HG03469 (cell line): ENCODE measurements at regions not wholly inside any gene's neighbourhood (a gene's known extent, or its start where the extent isn't known, plus 50 kb on each side); places are given as distances from the start of the nearest gene placed in this dataset.
"Not testable (repeated sequence)": the region's sequence is repeated elsewhere in the genome, so short reads cannot be mapped to it uniquely, and the experiment has no call there.

Source experiments
- ATAC-seq: cut with Tn5 transposase; IDR thresholded peaks from one replicate; pipeline ENCODE4 v1.9.1; 2021; ENCODE audit warnings: mild to moderate bottlenecking, moderate library complexity, moderate number of reproducible peaks; ENCODE audit not compliant: unreplicated experiment

DNA sequence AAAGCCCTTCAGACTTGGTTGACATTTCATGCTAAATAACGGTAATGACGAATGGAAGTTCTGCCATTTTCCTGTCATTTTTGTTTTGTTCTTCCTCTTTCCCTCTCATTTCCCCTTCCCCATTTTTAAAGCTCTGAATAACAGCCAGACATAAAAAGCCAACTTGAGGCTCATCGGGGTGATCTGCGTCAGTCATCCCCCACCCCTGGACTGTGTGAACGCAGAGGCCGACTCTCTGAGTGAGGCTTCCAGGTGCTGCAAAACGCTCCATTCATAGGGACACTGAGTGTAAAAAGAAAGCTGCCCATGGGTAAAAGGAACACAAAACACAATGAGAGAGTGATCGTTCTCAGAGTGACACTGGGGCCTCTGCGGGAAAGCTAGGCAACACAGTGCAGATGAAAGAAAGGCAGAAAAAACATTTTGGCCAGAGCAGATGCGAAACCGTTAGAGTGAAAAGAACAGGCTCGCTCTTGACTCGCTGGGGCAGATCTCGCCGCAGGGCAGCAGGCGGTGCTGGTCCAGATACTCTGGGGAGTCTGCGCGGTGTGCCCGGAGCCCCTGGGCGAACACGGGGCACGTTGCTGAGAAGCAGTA lies 684.8 kb downstream of the QKI start:
- ATAC-seq, result no peak

DNA sequence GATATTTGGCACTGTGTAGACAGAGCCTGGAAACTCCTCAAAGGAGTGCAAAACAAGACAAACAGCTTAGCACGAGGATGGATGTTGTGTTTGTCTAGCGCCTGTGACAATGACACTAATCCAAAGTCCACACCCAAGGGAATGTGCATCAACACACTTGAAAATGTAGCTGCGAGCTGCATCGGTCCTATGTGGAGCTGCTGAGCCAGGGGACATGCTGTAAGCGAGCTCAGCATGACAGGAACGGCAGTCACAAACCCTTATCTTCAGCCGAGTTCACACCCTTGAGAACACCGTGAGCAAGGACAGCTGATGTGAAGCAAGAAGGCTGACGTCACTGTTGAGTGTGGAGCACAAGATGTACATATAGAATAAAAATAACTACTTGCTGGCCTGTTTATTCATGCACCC lies 684.3 kb downstream of the QKI start:
- ATAC-seq, result no peak

DNA sequence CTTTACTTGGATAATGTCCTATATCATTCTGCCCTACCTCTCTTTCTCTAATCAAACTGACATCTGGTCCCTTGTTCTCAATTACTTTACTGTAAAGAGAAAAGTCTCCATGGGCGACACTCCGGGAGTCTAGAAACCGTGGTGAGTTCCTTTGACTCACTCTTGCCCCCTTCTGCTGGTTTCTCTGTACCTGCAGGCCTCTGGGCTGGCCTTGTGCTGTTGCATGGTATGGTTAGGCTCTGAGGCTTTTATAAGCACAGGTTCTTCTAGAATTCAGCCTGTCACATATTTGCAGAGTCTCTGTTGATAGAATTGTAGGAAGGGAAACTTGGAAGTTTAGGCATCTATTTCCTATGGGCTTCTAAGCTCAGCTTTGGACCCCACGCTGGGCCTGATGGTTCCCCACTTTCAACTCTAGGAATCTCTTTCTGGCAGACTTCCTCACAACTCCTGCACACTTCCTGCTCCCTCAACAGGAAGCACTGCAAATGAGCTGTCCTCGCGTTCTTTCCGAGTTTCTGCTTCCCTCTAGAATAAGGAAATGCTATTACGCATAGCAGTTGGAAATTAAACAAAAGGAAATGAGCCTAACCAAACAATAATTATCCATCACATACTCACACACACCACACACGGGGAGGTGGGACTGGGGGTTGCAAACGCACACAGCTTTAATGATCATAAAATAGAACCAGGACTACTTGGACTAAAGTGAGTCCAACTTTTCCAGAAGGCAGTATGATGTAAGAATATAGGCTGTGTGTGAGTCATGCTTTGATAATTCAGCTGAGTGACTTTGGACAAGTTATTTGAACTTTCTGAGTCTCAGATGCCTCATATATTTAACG lies 683.3 kb downstream of the QKI start:
- ATAC-seq, result no peak

DNA sequence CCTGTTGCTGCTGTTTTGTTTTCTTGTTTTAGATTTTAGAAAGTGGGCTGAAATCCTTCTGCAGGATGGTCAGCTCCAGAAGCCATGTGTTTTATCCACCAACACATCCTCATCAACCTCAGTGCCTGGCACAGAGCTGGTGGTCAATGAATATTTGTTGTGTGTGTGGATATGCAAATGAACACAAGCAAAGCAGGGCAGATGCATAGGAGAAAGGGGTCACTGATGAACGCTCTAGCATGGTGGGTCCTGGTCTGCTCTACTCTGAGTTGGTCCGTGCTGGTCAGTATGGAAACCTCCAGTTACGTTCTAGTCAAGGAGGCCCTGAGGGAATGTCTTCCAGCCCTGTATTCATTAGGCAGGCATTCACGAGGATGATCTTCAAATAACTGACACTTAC lies 682.5 kb downstream of the QKI start:
- no peak for ATAC-seq

DNA sequence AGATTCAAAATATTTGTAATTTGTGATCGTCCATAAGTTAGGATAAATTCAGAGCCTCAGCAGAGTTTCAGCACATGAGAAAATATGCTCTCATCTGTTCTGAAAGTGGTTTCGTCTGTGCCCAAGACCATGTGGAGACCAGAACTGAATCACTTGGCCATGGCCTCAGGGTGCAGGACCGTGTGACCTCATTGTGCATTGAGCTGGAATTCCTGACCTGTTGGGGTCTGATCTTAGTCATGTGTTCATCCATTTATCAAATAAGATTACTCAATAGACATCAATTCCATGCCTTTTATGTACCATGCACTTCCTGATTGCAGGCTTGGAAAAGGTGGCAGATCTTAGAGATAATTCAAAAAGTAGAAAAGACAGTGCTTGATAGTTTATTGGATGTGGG lies 680.5 kb downstream of the QKI start:
- no peak for ATAC-seq

DNA sequence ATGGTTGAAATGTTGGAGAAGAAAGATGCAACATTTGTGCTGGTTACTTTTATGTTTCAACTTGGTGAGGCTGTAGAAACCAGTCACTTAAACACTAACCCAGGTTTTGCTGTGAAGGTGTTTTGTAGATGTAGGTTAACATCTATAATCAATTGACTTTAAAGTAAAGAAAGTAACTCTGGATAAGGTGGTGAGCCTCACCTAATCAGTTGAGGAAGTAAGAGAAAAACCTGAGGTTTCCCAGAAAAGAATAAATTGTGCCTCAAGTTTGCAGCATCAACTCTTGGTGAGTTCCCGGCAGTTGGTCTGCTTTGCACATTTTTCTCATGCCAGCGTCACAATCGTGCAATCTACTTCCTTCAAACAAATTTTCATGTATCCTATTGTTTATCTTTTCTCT lies 673.4 kb downstream of the QKI start:
- ATAC-seq, result no peak

DNA sequence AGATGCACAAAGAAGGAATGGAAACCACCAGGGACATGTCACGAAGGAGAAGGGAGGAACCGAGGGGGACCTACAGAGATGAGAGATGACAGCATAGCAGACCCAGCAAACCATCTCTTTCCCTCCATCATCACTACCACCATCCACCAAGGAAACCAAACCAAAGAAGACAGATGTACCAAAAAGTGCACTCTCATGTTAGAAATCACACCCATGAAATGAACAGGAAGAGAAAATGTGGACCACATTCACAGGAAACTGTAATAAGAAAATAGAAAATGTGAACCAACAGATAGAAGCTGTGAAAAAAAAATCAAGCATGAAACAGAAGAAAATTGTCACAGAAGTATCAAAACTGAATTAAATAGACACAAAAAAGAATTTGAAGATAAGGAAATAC lies 672.7 kb downstream of the QKI start:
- no peak for ATAC-seq

DNA sequence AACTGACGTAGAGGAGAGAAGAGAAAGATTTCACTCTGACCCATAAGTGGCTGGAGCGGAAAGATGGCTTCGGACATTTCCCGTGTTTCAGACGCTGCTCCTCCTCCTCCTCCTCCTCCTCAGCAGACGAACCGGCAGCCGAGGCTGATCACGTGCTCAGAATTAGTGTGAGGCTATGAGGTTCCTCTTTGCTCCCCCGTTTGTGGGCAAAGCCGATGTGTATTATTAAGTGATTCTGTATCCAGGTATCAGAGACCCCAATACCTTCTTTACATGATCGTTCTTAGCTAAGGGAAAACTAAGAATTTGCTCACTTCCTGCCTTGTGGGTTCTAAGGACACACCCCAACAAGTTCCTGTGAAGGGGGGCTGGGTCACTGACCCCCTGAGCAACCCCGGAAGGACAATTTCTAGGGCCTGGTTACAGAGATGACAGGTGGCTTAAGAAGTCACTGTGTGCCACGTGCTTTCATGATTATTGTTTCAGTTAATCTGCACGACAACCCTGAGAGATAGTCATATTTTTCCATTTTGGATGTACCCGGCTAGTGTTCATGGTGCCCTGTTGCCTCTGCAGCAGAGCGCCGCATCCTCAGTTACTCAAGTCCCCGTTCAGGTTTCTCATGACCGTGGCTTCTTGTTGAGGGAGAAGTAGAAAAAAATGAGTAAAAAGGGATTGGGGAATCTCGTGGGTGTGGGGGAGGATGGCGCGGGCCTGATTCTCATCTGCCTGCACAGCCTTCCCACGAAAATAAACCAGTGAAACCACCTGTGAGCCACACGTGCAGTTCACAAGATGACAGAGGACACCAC lies 671.8 kb downstream of the QKI start:
- no peak for ATAC-seq

DNA sequence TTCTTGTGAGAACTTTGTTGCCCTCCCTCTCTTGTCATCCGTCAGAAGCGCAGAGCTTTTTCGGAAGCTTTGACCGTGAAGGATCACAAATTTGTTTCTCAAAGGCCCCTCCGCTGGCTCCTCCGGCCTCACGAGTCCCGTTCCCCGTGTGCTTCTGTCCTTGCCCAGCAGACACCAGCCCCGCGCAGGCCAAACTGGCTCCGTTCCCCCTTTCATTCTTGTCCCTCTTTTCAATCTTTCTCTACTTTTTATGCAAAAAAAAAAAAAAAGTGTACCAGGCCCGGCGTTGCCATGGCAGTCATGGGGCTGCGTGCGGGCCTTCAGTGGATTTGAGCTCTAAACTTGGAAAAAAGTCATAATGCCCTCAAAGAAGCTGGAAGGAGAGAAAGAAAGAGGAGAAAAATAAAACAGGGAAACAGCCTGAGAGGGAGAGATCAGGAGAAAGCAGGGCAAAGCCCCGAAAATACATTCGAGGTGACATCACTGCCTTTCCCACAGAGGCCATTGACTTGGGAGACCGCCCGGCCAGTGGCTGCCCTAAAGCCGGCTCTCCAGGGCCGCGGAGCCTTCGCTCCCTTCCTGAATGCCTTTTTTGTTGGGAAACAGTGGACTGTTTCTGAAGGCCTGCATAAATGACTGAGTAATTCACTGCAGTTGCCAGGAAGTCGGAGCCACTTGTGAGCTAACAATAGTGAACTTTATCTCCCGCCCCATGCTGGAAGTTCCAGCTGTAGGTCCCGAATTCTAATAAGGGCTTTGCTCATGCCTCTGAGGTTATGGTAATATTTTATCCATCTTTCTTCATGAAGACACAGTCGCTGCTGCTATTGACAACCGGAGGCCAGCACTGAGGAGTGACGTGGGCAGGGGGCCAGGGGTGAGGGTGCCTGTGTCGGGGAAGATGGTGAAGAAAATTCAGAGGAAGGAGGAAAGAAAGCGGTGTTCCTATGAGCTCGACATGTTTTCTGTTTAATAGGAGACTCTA lies 670.9 kb downstream of the QKI start:
- no peak for ATAC-seq

DNA sequence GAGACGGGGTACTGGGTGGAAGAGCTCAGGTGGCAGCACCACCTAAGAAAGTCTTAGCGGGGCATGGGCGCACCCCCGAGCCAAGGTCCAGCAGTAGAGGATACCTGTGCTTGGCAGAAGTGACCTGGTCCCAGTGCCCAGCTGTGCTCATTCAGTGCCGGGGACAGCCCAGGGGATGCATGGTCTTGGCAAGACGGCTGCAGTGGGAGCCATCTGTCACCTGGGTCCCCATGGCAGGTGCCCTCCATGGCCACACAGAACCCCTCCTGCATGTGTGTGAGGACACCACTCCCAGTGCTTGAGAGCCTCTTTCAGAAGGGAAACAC lies 664.7 kb downstream of the QKI start:
- no peak for ATAC-seq

DNA sequence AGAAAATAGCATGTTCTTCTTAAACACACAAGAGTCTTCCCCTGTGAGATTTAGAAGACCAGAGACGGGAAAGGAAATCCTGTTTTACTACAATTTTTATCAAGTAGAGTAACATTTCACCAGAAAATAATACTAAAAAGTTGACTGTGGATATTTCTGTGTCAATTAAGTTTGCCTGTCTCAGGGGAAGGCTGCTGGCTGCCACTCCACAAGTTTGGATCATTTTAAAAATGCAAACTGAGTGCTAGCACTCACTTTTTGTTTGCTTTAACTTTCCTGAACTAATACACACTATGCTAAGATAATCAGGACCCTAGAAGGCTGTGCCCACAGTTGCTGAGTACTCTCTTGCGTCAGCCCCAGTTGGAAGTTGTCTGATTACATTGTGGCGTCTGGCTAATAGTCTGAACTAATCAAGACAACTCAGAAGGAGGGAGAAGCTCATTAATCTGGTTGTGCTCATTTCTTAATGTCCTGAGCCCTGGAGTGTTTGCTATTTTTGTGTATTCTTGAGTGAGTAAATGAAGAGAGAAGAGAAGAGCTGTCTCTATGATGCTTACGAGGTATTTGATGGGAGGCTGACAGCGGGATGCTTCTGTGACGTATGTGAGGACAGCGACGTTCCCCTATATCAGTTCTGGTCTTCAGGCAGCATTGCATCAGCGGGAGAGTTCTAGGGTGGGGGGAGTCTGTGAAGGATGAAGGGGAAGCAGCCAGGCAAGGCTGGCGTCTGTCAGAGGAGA lies 664.2 kb downstream of the QKI start:
- no peak for ATAC-seq

DNA sequence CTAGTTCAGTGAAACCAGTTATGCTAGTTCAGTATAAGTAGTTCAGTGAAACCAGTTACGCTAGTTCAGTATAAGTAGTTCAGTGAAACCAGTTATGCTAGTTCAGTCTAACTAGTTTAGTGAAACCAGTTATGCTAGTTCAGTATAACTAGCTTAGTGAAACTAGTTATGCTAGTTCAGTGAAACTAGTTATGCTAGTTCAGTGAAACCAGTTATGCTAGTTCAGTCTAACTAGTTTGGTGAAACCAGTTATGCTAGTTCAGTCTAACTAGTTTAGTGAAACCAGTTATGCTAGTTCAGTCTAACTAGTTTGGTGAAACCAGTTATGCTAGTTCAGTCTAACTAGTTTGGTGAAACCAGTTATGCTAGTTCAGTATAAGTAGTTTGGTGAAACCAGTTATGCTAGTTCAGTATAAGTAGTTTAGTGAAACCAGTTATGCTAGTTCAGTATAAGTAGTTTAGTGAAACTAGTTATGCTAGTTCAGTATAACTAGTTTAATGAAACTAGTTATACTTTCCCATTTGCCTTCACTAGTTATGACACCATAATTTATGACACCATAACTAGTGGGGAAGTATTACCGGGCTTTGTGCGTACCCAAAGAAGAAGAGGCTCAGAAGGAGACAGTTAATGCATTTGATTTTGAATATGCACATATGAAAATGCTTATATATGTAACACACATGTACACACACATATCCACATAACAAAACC lies 662.5 kb downstream of the QKI start:
- ATAC-seq, result not testable (repeated sequence)

DNA sequence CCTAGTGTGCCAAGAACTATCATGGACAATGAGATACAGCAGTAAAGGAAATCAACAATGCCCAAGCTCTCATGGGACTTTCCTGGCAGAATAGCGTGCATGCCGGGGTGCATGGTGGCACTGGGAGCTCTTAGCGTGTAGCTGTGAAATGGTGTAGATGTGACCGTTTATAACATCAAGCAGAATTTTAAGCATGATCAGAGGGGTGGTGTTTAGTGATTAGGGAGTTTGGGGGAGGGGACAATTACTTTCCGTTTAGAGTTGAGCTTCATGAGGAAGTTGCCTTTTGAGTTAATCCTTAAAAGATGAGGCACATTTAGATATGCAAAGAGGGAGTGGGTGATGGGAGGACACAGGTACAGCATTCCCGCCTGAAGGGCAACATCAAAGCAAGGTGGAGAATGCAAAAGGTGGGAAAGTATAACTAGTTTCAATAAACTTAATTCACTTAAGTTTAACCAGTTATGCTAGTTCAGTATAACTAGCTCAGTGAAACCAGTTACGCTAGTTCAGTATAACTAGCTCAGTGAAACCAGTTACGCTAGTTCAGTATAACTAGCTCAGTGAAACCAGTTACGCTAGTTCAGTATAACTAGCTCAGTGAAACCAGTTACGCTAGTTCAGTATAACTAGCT lies 661.6 kb downstream of the QKI start:
- no peak for ATAC-seq

DNA sequence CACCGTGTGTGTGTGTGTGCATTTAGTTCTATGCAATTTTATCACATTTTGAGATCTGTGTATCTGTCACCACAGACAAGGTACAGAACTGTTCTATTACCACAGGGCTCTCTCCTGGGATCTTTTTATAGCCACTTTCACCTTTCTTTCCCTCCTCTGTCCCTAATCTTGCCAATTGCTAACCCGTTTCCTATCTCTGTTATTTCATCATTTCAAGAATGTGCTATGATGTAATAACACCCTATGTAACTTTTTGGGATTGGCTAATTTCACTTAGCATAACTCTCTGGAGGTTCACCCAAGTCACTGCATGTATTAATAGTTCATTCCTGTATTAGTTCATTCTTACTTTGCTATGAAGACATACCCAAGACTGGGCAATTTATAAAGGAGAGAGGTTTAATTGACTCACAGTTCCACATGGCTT lies 657.7 kb downstream of the QKI start:
- ATAC-seq, result no peak

DNA sequence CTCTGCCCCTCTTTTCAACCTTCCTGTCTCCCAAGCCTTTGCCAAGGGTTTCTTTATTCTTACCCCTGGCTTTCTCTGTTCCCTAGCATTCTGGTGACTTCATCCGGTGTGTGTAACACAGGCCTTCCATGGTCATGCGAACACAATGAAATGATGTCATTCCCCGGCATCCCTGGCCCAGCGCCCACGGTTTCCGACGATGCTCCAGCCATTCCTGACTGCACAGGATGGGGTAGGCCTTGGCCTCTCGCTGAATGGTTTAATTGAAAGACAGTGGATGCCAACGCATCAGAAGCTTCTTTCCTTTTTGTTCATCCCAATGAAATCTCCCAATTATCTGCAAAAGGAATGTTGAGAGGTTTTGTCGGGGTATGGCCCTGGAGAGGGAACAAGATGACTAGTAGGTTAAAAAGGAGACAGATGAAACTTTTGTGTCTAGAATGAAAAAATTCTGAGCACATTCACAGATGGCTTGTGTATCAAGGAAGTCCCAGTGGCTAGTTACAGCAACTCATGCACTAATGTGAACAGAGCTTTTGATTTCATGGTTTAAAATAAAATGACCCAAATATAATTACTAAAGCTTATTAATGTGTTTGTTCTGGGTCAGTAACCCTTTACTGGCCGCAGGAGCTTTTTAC lies 655.0 kb downstream of the QKI start:
- no peak for ATAC-seq

DNA sequence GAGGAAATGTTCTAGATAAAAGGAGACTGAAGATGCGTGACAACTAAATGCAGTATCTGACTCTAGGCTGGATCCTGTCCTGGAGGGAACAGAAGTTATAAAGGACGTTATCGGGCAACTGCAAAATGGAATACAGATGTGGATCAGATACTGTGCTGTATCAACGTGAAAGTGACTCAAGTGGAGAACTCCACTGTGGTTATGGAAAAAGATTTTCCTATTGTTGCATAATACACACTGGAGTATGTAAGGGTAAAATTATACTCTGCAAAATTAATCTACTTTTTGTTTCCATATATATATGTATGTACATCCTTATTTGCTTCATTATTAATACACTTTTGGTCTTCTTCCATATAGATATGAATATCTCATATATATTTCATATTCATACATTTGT lies 654.0 kb downstream of the QKI start:
- ATAC-seq, result no peak

DNA sequence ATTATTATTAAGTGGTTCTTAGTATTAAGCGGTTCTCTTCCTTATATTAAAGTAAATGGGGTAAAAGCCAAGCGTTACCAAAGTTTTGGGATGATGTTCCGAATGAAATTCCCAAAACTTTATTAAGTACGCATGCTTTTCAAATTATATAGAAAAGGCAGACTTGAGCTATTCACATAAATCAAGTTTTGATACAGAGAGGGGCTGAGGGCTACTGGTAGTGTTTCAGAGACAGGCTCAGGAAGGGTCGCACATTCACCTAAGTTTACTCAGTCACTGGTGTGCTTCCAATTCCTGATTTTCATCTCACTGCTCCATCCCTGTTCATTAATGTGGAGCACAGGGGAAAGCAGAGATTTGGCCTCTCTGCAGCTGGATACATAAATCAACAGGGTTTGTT lies 652.2 kb downstream of the QKI start:
- ATAC-seq, result no peak

DNA sequence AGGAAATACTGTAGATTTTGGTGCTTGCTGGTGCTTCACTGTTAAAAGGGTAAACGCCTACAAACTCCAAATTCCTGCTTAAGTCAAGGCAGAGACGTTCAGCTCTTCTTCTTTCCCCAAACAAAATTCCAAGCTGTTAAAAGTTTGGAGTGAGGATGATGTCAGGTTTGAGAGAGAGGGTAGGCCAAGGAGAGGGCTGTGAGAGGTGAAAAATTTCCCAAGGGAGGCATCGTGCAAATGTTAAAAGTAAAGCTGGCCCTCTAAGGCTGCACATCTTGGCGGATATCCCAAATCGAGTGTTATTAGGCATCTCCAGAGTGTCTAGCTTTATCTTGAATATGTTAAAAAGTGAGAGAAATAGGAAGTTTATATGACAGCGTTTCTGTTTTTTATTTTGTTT lies 651.8 kb downstream of the QKI start:
- ATAC-seq, result no peak
